Trophoblast cell (in vitro differentiated cells and primary cell): ENCODE measurements at regions not wholly inside any gene's neighbourhood (a gene's known extent, or its start where the extent isn't known, plus 50 kb on each side); places are given as distances from the start of the nearest gene placed in this dataset.

Source experiments
- DNase-seq, 2 donors: peaks; one replicate each; pipeline ENCODE4 v3.0.0-alpha.2; 2016
- H2AFZ ChIP-seq: 2 replicates; pipeline ENCODE4 v1.6.1; 2013; ENCODE audit warnings: low read length, moderate library complexity, mild to moderate bottlenecking; ENCODE audit not compliant: insufficient read depth, poor library complexity
- H2AK5ac ChIP-seq: 2 replicates; pipeline ENCODE4 v1.6.1; 2013; ENCODE audit warnings: mild to moderate bottlenecking, low read length
- H2BK120ac ChIP-seq: 2 replicates; pipeline ENCODE4 v1.6.1; 2013; ENCODE audit warnings: low read length, mild to moderate bottlenecking, moderate library complexity; ENCODE audit not compliant: insufficient read depth, poor library complexity
- H2BK12ac ChIP-seq: 2 replicates; pipeline ENCODE4 v1.6.1; 2013; ENCODE audit warnings: mild to moderate bottlenecking, low read length, moderate library complexity
- H2BK5ac ChIP-seq: 2 replicates; pipeline ENCODE4 v1.6.1; 2013; ENCODE audit warnings: low read length, low read depth, moderate library complexity, mild to moderate bottlenecking; ENCODE audit not compliant: poor library complexity
- H3K14ac ChIP-seq: 2 replicates; pipeline ENCODE4 v1.6.1; 2013; ENCODE audit warnings: mild to moderate bottlenecking, low read length
- H3K18ac ChIP-seq: 2 replicates; pipeline ENCODE4 v1.6.1; 2013; ENCODE audit warnings: mild to moderate bottlenecking, low read length
- H3K23ac ChIP-seq: 2 replicates; pipeline ENCODE4 v1.6.1; 2013; ENCODE audit warnings: low read length
- H3K27ac ChIP-seq: 2 replicates; pipeline ENCODE4 v1.5.1; 2013; ENCODE audit warnings: low read depth, mild to moderate bottlenecking, inconsistent platforms, low read length, moderate library complexity
- H3K27me3 ChIP-seq: 2 replicates; pipeline ENCODE4 v1.6.1; 2013; ENCODE audit warnings: inconsistent platforms, mild to moderate bottlenecking, low read length, moderate library complexity; ENCODE audit not compliant: insufficient read depth
- H3K36me3 ChIP-seq, 2 experiments: 1 replicate in 1 of 2; 2 replicates in 1 of 2; pipeline ENCODE4 v1.6.1; 2013; ENCODE audit warnings: low read length in 2 of 2, mild to moderate bottlenecking in 2 of 2, moderate library complexity in 1 of 2; ENCODE audit not compliant: insufficient read depth in 2 of 2, control insufficient read depth in 1 of 2
- H3K4ac ChIP-seq: 2 replicates; pipeline ENCODE4 v1.6.1; 2013; ENCODE audit warnings: low read depth, mild to moderate bottlenecking, low read length, moderate library complexity
- H3K4me1 ChIP-seq, 2 experiments: 1 replicate in 1 of 2; 2 replicates in 1 of 2; pipeline ENCODE4 v1.6.1; 2013; ENCODE audit warnings: low read length in 2 of 2, mild to moderate bottlenecking in 2 of 2, moderate library complexity in 1 of 2; ENCODE audit not compliant: insufficient read depth in 2 of 2, control insufficient read depth in 1 of 2
- H3K4me2 ChIP-seq: 2 replicates; pipeline ENCODE4 v1.6.1; 2013; ENCODE audit warnings: inconsistent platforms, mild to moderate bottlenecking, low read length, moderate library complexity
- H3K4me3 ChIP-seq: 2 replicates; pipeline ENCODE4 v1.5.1; 2013; ENCODE audit warnings: mild to moderate bottlenecking, low read depth, low read length, inconsistent platforms
- H3K79me1 ChIP-seq: one replicate; pipeline ENCODE4 v1.6.1; 2013; ENCODE audit warnings: low read length
- H3K79me2 ChIP-seq: 2 replicates; pipeline ENCODE4 v1.6.1; 2013; ENCODE audit warnings: low read length, mild to moderate bottlenecking; ENCODE audit not compliant: control insufficient read depth, insufficient read depth, poor library complexity
- H3K9ac ChIP-seq: 2 replicates; pipeline ENCODE4 v1.6.1; 2013; ENCODE audit warnings: mild to moderate bottlenecking, low read length
- H3K9me3 ChIP-seq: 2 replicates; pipeline ENCODE4 v1.6.1; 2013; ENCODE audit warnings: low read depth, mild to moderate bottlenecking, control low read depth, inconsistent platforms, low read length; ENCODE audit not compliant: insufficient read depth
- H4K12ac ChIP-seq: 2 replicates; pipeline ENCODE4 v1.6.1; 2013; ENCODE audit warnings: low read depth, mild to moderate bottlenecking, low read length, moderate library complexity
- H4K8ac ChIP-seq: 2 replicates; pipeline ENCODE4 v1.6.1; 2013; ENCODE audit warnings: low read depth, mild to moderate bottlenecking, low read length, moderate library complexity
- H4K91ac ChIP-seq: one replicate; pipeline ENCODE4 v1.6.1; 2013; ENCODE audit warnings: low read depth, mild to moderate bottlenecking, low read length, moderate library complexity
- WGBS: extraction: QIAGEN DNeasy Blood & Tissue Kit; methylation state at CpG from one replicate; pipeline ENCODE4 v1.1.7; 2013; ENCODE audit warnings: missing lambda C conversion rate; ENCODE audit not compliant: insufficient read length, insufficient coverage; ENCODE audit errors: extremely low coverage; 5-methylcytosine and 5-hydroxymethylcytosine counted together

DNA sequence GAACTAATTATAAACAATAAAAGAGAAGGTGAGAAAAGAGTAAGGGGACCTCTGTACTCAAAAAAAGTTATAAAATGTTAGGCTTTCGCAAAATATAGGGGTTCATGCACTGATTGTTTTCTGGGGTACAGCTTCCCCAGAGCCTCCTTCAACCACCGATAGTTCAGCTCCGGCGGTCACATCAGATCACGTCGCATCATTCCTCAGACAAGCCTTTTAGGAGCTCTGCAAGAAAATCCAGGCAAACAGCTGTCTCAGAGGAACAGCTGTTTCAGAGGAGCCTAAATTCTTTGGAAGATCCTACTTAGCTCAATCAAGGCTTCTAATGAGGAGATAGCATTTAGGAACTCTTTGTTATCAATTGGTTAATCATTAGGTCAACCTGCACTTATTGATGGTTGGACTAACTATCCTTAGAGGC is 78.7 kb downstream of the MYCN start:
- no peak overlapping the region for H4K8ac ChIP-seq
- WGBS: no CpG with 5 or more reads among the region's 6 CpGs
- no peaks in the 10 kb centered on the region for H3K4me1 ChIP-seq
- no peaks in the 10 kb centered on the region for H3K79me2 ChIP-seq
- H3K27me3 ChIP-seq: no peaks in the 10 kb centered on the region
- no peaks in the 10 kb centered on the region for H3K36me3 ChIP-seq
- no peak overlapping the region for H3K4me2 ChIP-seq
- no peak overlapping the region for H2BK120ac ChIP-seq
- no peak overlapping the region for H2BK12ac ChIP-seq
- H3K18ac ChIP-seq: no peak overlapping the region
- H3K23ac ChIP-seq: no peak overlapping the region
- H3K4me3 ChIP-seq: no peak overlapping the region
- no peak overlapping the region for H3K4ac ChIP-seq
- no peaks in the 10 kb centered on the region for H3K79me1 ChIP-seq
- H3K9ac ChIP-seq: no peak overlapping the region
- no peak overlapping the region for H4K12ac ChIP-seq
- peaks cover 2% of the 10 kb centered on the region for H3K9me3 ChIP-seq
- DNase-seq: no peak
- H4K91ac ChIP-seq: no peak overlapping the region
- H2AFZ ChIP-seq: no peak overlapping the region
- no peak overlapping the region for H3K14ac ChIP-seq
- no peak overlapping the region for H2AK5ac ChIP-seq
- H2BK5ac ChIP-seq: no peak overlapping the region
- no peak overlapping the region for H3K27ac ChIP-seq

DNA sequence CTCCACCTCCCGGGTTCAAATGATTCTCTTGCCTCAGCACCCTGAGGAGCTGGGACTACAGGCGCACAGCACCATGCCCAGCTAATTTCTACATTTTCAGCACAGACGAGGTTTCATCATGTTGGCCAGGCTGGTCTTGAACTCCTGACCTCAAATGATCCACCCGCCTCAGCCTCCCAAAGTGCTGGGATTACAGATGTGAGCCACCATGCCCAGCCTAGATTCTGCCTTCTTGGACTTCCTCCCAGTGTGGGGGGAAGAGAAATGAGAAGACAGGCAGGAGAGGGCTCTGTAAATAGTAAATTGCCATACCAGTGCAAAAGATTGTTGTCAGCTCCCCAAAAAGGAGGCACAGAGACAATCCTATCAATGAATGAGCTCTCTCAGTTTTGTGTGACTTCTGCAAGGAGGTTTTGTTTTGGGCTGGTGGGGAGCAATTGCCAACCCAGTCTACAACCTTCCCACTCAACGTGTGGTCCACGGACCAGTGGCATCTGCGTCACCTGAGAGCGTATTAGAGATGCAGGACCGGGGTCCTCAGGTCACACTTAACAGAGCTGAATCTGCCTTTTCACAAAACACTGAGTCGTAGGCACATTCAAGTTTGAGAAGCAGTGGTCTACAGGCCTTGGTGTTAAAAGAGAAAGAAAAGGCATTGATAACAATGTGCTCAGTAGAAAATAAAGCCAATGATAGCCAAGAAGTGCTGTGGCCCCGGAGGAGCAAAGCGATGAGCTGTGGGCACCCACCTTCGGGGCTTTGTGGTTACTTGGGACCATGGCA is 78.1 kb downstream of the MYCN start:
- Histone ChIP-seq H2AFZ (no peak overlapping the region), H3K4me1 (peaks cover 3% of the 10 kb centered on the region in 2 experiments), H2BK5ac (no peak overlapping the region), H3K79me2 (no peaks in the 10 kb centered on the region), H3K18ac (no peak overlapping the region), H3K27me3 (no peaks in the 10 kb centered on the region), H3K79me1 (peaks cover 3% of the 10 kb centered on the region), H3K4me3 (no peak overlapping the region), H3K4ac (no peak overlapping the region), H3K14ac (no peak overlapping the region), H3K4me2 (no peak overlapping the region), H3K27ac (no peak overlapping the region), H2BK120ac (no peak overlapping the region), H4K12ac (no peak overlapping the region), H3K9ac (no peak overlapping the region), H4K91ac (no peak overlapping the region), H3K36me3 (no peaks in the 10 kb centered on the region), H2AK5ac (no peak overlapping the region), H3K23ac (no peak overlapping the region), H3K9me3 (peaks cover 2% of the 10 kb centered on the region), H2BK12ac (no peak overlapping the region), H4K8ac (no peak overlapping the region)
- DNase-seq: no peak
- no CpG with 5 or more reads among the region's 13 CpGs for WGBS

DNA sequence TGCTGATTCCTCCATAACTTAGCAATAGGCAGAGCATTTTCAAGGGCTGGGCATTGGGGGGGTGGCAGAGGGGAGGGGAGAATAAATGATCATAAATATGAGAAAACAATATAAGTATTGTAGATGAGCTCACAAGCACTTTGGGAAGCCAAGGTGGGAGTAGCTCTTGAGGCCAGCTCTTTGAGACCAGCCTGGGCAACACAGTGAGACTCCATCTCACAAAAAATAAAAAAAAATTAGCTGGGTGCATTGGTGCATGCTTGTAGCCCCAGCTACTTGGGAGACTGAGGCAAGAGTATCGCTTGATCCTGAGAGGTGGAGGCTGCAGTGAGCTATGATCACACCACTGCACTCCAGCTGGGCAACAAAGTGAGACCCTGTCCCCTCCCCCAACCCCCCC is 75.9 kb downstream of the MYCN start:
- Histone ChIP-seq H2BK5ac (no peak overlapping the region), H4K12ac (no peak overlapping the region), H3K4me1 (peaks cover 12% of the 10 kb centered on the region in 2 experiments), H3K18ac (no peak overlapping the region), H3K4me2 (no peak overlapping the region), H3K4ac (no peak overlapping the region), H3K79me2 (no peaks in the 10 kb centered on the region), H3K9me3 (peaks cover 2% of the 10 kb centered on the region), H3K27ac (no peak overlapping the region), H3K4me3 (no peak overlapping the region), H3K27me3 (no peaks in the 10 kb centered on the region), H3K79me1 (peaks cover 13% of the 10 kb centered on the region), H4K8ac (no peak overlapping the region), H2AFZ (no peak overlapping the region), H3K36me3 (no peaks in the 10 kb centered on the region), H3K9ac (no peak overlapping the region), H3K23ac (no peak overlapping the region), H2BK120ac (no peak overlapping the region), H2AK5ac (no peak overlapping the region), H3K14ac (no peak overlapping the region), H2BK12ac (no peak overlapping the region), H4K91ac (no peak overlapping the region)
- WGBS: no CpG with 5 or more reads among the region's 1 CpG
- no peak for DNase-seq

DNA sequence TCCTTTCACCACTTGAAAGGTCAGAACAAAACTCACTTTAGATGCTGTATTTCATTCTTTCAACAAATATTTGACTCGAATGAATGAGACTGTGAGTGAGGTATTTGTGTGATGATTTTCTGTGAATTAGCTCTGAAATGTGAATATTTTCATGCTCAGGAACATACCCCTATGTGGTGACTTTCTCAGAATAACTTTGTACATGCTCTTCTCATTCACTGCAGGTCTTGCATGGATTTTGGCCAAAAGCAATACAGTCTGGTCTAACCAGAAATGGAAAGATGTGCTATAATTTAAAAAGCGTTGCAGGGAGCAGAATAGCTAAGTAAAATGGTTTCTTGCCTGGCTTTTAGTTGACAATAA is 75.5 kb downstream of the MYCN start:
- Histone ChIP-seq H3K4ac (no peak overlapping the region), H3K79me2 (no peaks in the 10 kb centered on the region), H3K9ac (no peak overlapping the region), H2AFZ (no peak overlapping the region), H3K36me3 (no peaks in the 10 kb centered on the region), H2BK12ac (no peak overlapping the region), H4K91ac (no peak overlapping the region), H3K4me1 (peaks cover 12% of the 10 kb centered on the region in 2 experiments), H3K27me3 (no peaks in the 10 kb centered on the region), H2BK5ac (no peak overlapping the region), H3K4me3 (no peak overlapping the region), H3K9me3 (peaks cover 2% of the 10 kb centered on the region), H3K4me2 (no peak overlapping the region), H3K18ac (no peak overlapping the region), H3K27ac (no peak overlapping the region), H4K12ac (no peak overlapping the region), H4K8ac (no peak overlapping the region), H3K14ac (no peak overlapping the region), H3K79me1 (peaks cover 13% of the 10 kb centered on the region), H2AK5ac (no peak overlapping the region), H2BK120ac (no peak overlapping the region), H3K23ac (no peak overlapping the region)
- DNase-seq: peak in 1 of 2 donors; percentile 73
- no CpG with 5 or more reads among the region's 2 CpGs for WGBS
